ENCODE measurements at regions not wholly inside any gene's neighbourhood (a gene's known extent, or its start where the extent isn't known, plus 50 kb on each side); places are given as distances from the start of the nearest gene placed in this dataset.

- no peak for TF ChIP-seq CTCF (IDR thresholded peaks at IDR 0.05; ENCODE audit: low read depth, low read length)
- no peak for TF ChIP-seq EZH2phosphoT487 (IDR thresholded peaks at IDR 0.05; ENCODE audit: low read depth)
These were observed 1109.6 kb upstream of the ATXN8OS start for GRCh38 chr13:68998056-68998455.
